ENCODE measurements at regions not wholly inside any gene's neighbourhood (a gene's known extent, or its start where the extent isn't known, plus 50 kb on each side); places are given as distances from the start of the nearest gene placed in this dataset.

DNA sequence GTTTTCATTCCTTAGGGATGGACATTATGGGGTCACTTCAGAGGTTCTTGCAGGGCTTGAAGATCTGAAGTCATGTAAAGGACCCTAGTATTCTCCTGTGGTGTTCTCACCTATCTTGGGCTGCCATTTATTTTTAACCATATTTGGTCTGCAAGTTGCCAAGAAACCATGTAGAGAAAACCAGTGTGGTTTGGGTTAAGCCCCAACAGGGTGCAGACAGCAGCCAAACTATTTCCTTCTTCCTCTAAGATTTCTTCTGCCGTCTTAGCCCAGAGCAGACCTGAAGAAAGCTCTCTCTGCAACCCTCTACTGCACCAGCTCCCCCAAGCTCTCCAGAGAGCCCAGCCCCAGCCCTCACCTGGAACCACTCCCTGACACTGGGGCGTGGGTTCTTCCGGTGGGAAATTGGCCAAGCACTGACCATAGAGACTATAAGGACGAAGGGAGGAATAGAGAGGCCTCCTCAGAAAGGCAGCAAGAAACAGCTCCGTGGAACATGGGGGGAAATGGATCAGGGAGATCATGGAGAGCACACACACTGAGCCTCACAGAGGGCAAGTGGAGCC, 136.6 kb downstream of the SYF2 start:
- H3K9me3 Mint-ChIP-seq, result peaks cover 7% of the 10 kb centered on the region
- peaks cover 2% of the 10 kb centered on the region for H3K27me3 Mint-ChIP-seq
- H3K36me3 Mint-ChIP-seq (ENCODE audit: low read depth), result peaks cover 27% of the 10 kb centered on the region
- H3K27ac Mint-ChIP-seq, result peak overlapping the region; percentile 86
- DNase-seq, result peak; percentile 72
- H3K4me3 Mint-ChIP-seq, result peak overlapping the region; percentile 52
- ChIA-PET POLR2A (no interaction called here), CTCF (interaction anchor here (1.2 to 1.6 kb wide), 4 partner anchors 12 to 259 kb away, joined by 3 to 5 read pairs (median 3); no protein-coding TSS in a partner anchor)
- H3K4me1 Mint-ChIP-seq, result peaks cover 82% of the 10 kb centered on the region

GRCh38 chr1:25094995-25095394, 137.3 kb downstream of the SYF2 start:
- Mint-ChIP-seq H3K27me3 (peaks cover 2% of the 10 kb centered on the region), H3K27ac (peak overlapping the region; percentile 86), H3K4me1 (peaks cover 76% of the 10 kb centered on the region), H3K36me3 (ENCODE audit: low read depth) (peaks cover 27% of the 10 kb centered on the region), H3K4me3 (no peak overlapping the region), H3K9me3 (peaks cover 7% of the 10 kb centered on the region)
- POLR2A ChIA-PET, result no interaction called here
- CTCF ChIA-PET, result interaction anchor here (1.0 to 1.6 kb wide), 2 partner anchors 12 to 131 kb away, joined by 3 to 4 read pairs; no protein-coding TSS in a partner anchor
- no peak for DNase-seq

- no peak for DNase-seq
- Mint-ChIP-seq H3K4me1 (peaks cover 68% of the 10 kb centered on the region), H3K36me3 (ENCODE audit: low read depth) (peaks cover 27% of the 10 kb centered on the region), H3K27me3 (peaks cover 2% of the 10 kb centered on the region), H3K4me3 (no peak overlapping the region), H3K9me3 (peaks cover 7% of the 10 kb centered on the region), H3K27ac (no peak overlapping the region)
- CTCF ChIA-PET, result interaction anchor here (0.6 to 1.0 kb wide), 2 partner anchors 11 to 58 kb away, joined by 3 to 4 read pairs; no protein-coding TSS in a partner anchor
- POLR2A ChIA-PET, result no interaction called here
These were observed 138.1 kb downstream of the SYF2 start for GRCh38 chr1:25094229-25094628.

GRCh38 chr1:25091658-25092057, 140.6 kb downstream of the SYF2 start:
- peaks cover 49% of the 10 kb centered on the region for H3K4me1 Mint-ChIP-seq
- no peak overlapping the region for H3K4me3 Mint-ChIP-seq
- peaks cover 5% of the 10 kb centered on the region for H3K9me3 Mint-ChIP-seq
- H3K27me3 Mint-ChIP-seq, result peaks cover 11% of the 10 kb centered on the region
- peaks cover 17% of the 10 kb centered on the region for H3K36me3 Mint-ChIP-seq (ENCODE audit: low read depth)
- ChIA-PET POLR2A (no interaction called here), CTCF (interaction anchor here (0.9 to 1.0 kb wide), 3 partner anchors 10 to 18 kb away, joined by 3 read pairs; no protein-coding TSS in a partner anchor)
- DNase-seq, result no peak
- H3K27ac Mint-ChIP-seq, result no peak overlapping the region

DNA sequence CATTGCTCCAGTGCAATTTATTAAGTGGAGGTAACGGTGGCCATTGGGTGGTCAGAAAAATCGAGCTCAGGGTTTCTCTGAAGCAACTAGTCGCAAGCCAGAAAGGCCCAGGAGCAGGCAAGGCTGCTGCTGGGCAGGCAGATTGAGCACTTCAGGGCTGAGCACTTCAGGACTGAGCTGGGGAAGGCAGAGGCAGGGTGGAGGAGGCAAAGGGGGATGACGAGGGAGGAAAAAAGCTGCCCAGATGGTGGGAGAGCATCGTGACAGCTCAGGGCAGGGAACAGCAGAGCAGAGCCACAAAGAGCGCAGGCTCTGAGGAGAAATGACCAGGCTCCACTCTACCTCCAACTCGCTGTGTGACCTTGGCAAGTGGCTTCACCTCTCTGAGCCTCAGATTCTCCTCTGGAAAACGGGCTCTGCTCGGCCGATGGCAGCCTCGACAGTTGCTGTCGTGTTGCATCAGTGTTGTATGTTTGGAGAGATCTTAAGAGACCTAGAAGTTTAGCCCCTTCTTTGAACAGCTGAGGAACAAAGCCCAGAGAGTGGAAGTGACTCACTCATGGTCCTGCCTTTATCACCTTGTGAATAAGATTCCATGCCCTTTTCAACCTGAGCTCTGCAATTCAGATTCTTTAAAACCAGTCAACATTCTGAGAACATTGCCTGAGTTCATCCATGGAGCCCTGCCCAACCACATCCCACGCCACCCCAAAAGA, 141.4 kb downstream of the SYF2 start:
- POLR2A ChIA-PET, result no interaction called here
- Mint-ChIP-seq H3K9me3 (peaks cover 5% of the 10 kb centered on the region), H3K36me3 (ENCODE audit: low read depth) (peaks cover 15% of the 10 kb centered on the region), H3K4me1 (peaks cover 41% of the 10 kb centered on the region), H3K27me3 (peaks cover 16% of the 10 kb centered on the region), H3K27ac (peak overlapping the region; percentile 38), H3K4me3 (no peak overlapping the region)
- no peak for DNase-seq
- CTCF ChIA-PET, result interaction anchor here (0.9 to 1.1 kb wide), 4 partner anchors 11 to 158 kb away, joined by 3 to 4 read pairs (median 3); no protein-coding TSS in a partner anchor

DNA sequence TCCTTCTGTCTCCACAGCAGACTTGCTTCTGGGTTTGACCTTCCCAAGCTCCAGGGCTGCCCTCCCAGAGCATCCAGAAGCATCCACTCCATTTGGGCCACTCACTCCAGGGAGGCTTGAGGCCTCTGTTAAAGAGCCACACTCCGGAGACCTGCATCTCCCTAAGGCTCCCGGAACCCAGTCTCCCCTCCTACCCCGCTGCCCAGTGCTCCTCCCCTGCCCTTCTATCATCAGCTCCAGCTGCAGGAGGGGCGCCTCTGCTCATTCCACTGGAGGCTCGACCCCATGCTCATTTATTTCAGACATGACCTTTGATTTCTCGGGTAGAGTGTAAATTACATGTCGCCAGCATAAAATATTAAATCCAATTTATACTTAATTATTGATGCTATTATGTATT, 142.5 kb downstream of the SYF2 start:
- Mint-ChIP-seq H3K4me1 (peaks cover 30% of the 10 kb centered on the region), H3K9me3 (peaks cover 4% of the 10 kb centered on the region), H3K4me3 (no peak overlapping the region), H3K27me3 (peaks cover 23% of the 10 kb centered on the region), H3K27ac (no peak overlapping the region), H3K36me3 (ENCODE audit: low read depth) (peaks cover 12% of the 10 kb centered on the region)
- DNase-seq, result no peak
- CTCF ChIA-PET, result no interaction called here
- POLR2A ChIA-PET, result no interaction called here

DNA sequence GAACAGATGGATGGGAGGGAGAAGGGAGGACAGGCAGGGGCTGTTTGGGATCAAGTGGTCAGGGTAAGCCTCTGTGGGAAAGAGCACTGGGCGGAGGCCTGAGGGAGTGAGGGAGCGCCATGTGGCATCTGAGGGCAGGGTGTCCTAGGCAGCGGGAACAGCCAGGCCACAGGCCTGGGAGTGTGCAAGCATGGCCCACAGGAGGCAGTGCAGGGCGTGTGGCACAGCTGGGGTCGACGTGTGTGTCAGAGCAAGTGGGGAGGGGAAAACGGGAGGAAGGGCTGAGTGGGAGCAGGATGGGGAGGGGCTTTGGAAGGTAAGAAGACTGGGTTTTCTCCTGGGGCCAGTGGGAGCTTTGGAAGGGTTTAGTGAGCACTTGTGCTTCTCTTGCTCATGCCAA, 143.4 kb downstream of the SYF2 start:
- peaks cover 26% of the 10 kb centered on the region for H3K27me3 Mint-ChIP-seq
- DNase-seq, result no peak
- POLR2A ChIA-PET, result no interaction called here
- peaks cover 22% of the 10 kb centered on the region for H3K4me1 Mint-ChIP-seq
- CTCF ChIA-PET, result interaction anchor here (1.9 kb wide), 1 partner anchor 11 kb away, joined by 4 read pairs; no protein-coding TSS in a partner anchor
- no peaks in the 10 kb centered on the region for H3K9me3 Mint-ChIP-seq
- H3K4me3 Mint-ChIP-seq, result no peak overlapping the region
- peaks cover 6% of the 10 kb centered on the region for H3K36me3 Mint-ChIP-seq (ENCODE audit: low read depth)
- H3K27ac Mint-ChIP-seq, result peak overlapping the region; percentile 39

DNA sequence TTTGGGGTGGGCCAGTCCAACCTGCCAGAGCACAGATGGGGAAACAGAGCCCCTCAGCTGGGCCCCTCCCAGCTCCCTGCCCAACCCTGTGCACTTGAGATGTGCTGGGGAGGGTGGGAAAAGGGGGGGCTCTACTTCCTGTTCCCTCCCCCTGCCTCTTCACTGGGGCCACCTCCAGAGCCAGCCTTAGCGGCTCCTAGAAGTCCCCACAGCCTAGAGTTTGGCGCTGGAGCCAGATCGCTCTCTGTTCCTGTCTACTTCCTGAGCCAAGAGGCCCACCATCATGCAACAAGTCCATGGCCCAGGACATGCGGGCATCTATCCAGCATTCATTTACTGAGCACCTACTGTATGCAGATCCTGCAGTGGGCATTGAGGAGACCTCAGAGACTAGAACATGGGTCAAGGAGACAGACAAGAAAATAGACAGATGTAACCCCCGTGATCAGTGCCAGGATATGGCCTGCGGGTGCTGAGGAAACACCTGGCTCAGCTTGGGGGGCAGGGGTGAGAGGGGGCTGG, 144.1 kb downstream of the SYF2 start:
- H3K4me1 Mint-ChIP-seq, result peaks cover 15% of the 10 kb centered on the region
- H3K27me3 Mint-ChIP-seq, result peaks cover 26% of the 10 kb centered on the region
- DNase-seq, result no peak
- ChIA-PET POLR2A (no interaction called here), CTCF (interaction anchor here (0.8 to 1.9 kb wide), 5 partner anchors 9 to 158 kb away, joined by 3 to 4 read pairs (median 4); partner anchors contain the start of gene RUNX3)
- H3K27ac Mint-ChIP-seq, result no peak overlapping the region
- peaks cover under 1% of the 10 kb centered on the region for H3K36me3 Mint-ChIP-seq (ENCODE audit: low read depth)
- H3K9me3 Mint-ChIP-seq, result no peaks in the 10 kb centered on the region
- no peak overlapping the region for H3K4me3 Mint-ChIP-seq

DNA sequence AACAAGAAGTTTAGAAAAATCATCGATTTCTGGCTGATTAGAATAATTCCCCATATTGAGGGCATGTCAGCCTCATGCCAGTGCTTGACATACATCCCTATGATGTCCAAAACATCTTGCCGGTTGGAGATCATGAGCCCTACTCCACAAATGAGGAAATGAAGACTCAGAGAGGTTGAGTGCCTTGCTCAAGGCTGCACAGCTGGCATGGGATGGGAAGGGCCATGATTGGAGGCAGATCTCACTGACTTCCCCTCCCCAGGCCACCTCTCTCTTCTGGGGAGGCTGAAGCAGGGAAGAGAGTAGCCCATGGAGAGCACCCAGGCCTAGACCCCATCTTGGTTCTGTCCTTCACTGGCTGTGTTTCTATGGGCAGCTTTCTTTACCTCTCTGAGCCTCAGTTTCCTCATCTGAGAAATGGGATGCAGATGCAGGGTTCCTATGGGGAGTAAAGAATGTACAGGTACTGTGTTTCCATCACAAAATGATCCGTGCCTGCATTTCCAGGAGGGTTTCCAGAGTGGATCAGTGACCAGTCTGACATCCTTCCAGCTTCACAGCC, 145.7 kb downstream of the SYF2 start:
- Mint-ChIP-seq H3K27me3 (peaks cover 30% of the 10 kb centered on the region), H3K36me3 (ENCODE audit: low read depth) (no peaks in the 10 kb centered on the region), H3K27ac (no peak overlapping the region), H3K9me3 (no peaks in the 10 kb centered on the region), H3K4me1 (peaks cover 10% of the 10 kb centered on the region), H3K4me3 (no peak overlapping the region)
- ChIA-PET CTCF (interaction anchor here (1.6 kb wide), 1 partner anchor 156 kb away, joined by 4 read pairs; the partner anchor contains the start of gene RUNX3), POLR2A (no interaction called here)
- no peak for DNase-seq

- no peaks in the 10 kb centered on the region for H3K36me3 Mint-ChIP-seq (ENCODE audit: low read depth)
- no peak for DNase-seq
- CTCF ChIA-PET, result interaction anchor here (0.6 to 1.3 kb wide), 3 partner anchors 12 to 1982 kb away, joined by 3 to 4 read pairs (median 3); no protein-coding TSS in a partner anchor
- POLR2A ChIA-PET, result no interaction called here
- no peak overlapping the region for H3K4me3 Mint-ChIP-seq
- peaks cover 30% of the 10 kb centered on the region for H3K27me3 Mint-ChIP-seq
- H3K9me3 Mint-ChIP-seq, result no peaks in the 10 kb centered on the region
- peaks cover 5% of the 10 kb centered on the region for H3K4me1 Mint-ChIP-seq
- H3K27ac Mint-ChIP-seq, result no peak overlapping the region
These were observed 147.9 kb downstream of the SYF2 start for GRCh38 chr1:25084407-25084806.

DNA sequence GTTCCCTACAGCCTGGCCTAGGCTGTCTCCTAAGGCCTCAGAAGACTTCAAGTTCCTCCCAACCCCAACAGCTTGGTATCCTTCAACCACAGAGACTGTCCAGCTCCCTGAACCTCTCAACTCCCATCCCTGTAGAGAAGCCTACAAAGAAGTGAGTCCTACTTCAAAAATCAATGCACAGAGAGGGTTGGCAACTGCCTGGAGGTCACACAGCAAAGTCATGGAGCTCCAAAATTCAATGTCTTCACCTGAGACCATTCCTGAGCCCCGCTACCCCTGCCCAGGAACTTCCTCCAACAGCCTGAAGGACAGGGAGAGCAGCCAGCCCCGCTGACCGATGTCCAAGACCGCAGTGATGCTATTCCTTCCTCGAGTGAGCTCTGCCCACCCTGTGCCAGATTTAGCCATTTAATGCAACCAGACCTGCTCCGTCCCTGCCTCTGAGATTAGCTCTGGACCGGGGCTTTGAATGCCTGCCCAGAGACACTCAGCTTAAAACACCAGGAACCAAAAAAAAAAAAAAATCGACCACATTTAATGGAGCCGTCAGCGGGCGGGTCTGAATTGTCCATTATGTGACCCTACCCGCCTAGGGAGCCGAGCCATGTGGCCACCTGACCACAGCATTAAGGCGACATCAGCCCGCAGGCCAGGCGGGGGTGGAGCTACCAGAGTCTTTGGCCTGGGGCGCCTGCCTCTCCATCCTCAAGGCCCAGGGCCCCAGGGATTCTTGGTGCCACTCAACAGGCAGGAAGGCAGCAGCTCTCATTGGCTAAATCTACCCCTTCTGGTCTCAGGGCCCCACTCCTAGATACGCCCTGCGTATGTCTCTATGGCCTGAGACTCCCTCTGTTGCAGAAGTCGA, 148.6 kb downstream of the SYF2 start:
- Mint-ChIP-seq H3K4me1 (peaks cover 5% of the 10 kb centered on the region), H3K9me3 (no peaks in the 10 kb centered on the region), H3K4me3 (no peak overlapping the region), H3K27ac (no peak overlapping the region), H3K36me3 (ENCODE audit: low read depth) (no peaks in the 10 kb centered on the region), H3K27me3 (peaks cover 29% of the 10 kb centered on the region)
- no peak for DNase-seq
- ChIA-PET CTCF (interaction anchor here (0.6 to 1.3 kb wide), 6 partner anchors 11 to 1981 kb away, joined by 3 to 4 read pairs (median 3); no protein-coding TSS in a partner anchor), POLR2A (interaction anchor here (0.6 kb wide), 1 partner anchor 260 kb away, joined by 6 read pairs; no protein-coding TSS in a partner anchor)

GRCh38 chr1:25082995-25083394, 149.3 kb downstream of the SYF2 start:
- POLR2A ChIA-PET, result no interaction called here
- H3K27ac Mint-ChIP-seq, result no peak overlapping the region
- H3K4me1 Mint-ChIP-seq, result no peaks in the 10 kb centered on the region
- H3K4me3 Mint-ChIP-seq, result no peak overlapping the region
- DNase-seq, result no peak
- no peaks in the 10 kb centered on the region for H3K36me3 Mint-ChIP-seq (ENCODE audit: low read depth)
- no peaks in the 10 kb centered on the region for H3K9me3 Mint-ChIP-seq
- H3K27me3 Mint-ChIP-seq, result peaks cover 28% of the 10 kb centered on the region
- CTCF ChIA-PET, result interaction anchor here (0.7 to 1.2 kb wide), 3 partner anchors 12 to 52 kb away, joined by 3 to 4 read pairs (median 4); no protein-coding TSS in a partner anchor
